OCI-LY7 (cell line): ENCODE measurements at regions not wholly inside any gene's neighbourhood (a gene's known extent, or its start where the extent isn't known, plus 50 kb on each side); places are given as distances from the start of the nearest gene placed in this dataset.

Experiments used
- BruUV-seq: library from RNA; stranded (reverse); fragments of 400-500 nt; replicated peaks from 2 replicates; lab custom pipeline; 2021; lab: Mats Ljungman, UMichigan
- CTCF ChIA-PET: fragments of 300-600 bp; sonication (Branson Sonifier 250); formaldehyde crosslinking; loops from one replicate; lab custom pipeline; 2022; ENCODE audit warnings: antibody characterized with exemption; ENCODE audit not compliant: unreplicated experiment; lab: Charles Lee
- POLR2A ChIA-PET: fragments of 300-600 bp; sonication (Branson Sonifier 250); formaldehyde crosslinking; loops from one replicate; lab custom pipeline; 2022; ENCODE audit warnings: antibody characterized with exemption; lab: Charles Lee
- DNase-seq: peaks from one replicate; pipeline ENCODE4 v3.0.0-alpha.2; 2015; ENCODE audit warnings: low spot score
- H2AFZ ChIP-seq: fragments of 200-600 bp; sonication (generic), shearing (Covaris generic); 2 replicates; pipeline ENCODE4 v1.6.1; 2014; ENCODE audit warnings: mild to moderate bottlenecking, antibody characterized with exemption, low read length, moderate library complexity
- H3K27ac ChIP-seq: fragments of 200-600 bp; sonication (generic); 2 replicates; pipeline ENCODE4 v1.5.1; 2014; ENCODE audit warnings: mixed run types, low read depth, mild to moderate bottlenecking, moderate library complexity, low read length, inconsistent platforms; ENCODE audit not compliant: poor library complexity, severe bottlenecking
- H3K36me3 ChIP-seq: fragments of 200-600 bp; sonication (generic); 2 replicates; pipeline ENCODE4 v1.6.1; 2014; ENCODE audit warnings: mild to moderate bottlenecking, antibody characterized with exemption, low read length, moderate library complexity, mixed read lengths; ENCODE audit not compliant: insufficient read depth
- H3K4me1 ChIP-seq: fragments of 200-600 bp; sonication (generic); 2 replicates; pipeline ENCODE4 v1.5.1; 2014; ENCODE audit warnings: mild to moderate bottlenecking, low read length; ENCODE audit not compliant: insufficient read depth, poor library complexity, severe bottlenecking
- H3K4me2 ChIP-seq: fragments of 200-600 bp; sonication (generic); 2 replicates; pipeline ENCODE4 v1.6.1; 2014; ENCODE audit warnings: mild to moderate bottlenecking, low read length
- H3K4me3 ChIP-seq: fragments of 200-600 bp; sonication (generic); 2 replicates; pipeline ENCODE4 v1.5.1; 2014; ENCODE audit warnings: mild to moderate bottlenecking, low read depth, low read length; ENCODE audit not compliant: poor library complexity, severe bottlenecking
- H3K79me2 ChIP-seq: fragments of 200-600 bp; sonication (generic); 2 replicates; pipeline ENCODE4 v1.6.1; 2016; ENCODE audit warnings: low read depth, mild to moderate bottlenecking, low read length, moderate library complexity, mixed read lengths; ENCODE audit not compliant: insufficient read depth
- H3K9me2 ChIP-seq: fragments of 200-600 bp; sonication (generic); 2 replicates; pipeline ENCODE4 v1.6.1; 2016; ENCODE audit warnings: mild to moderate bottlenecking, low read length, mixed read lengths; ENCODE audit not compliant: insufficient read depth
- H3K9me3 ChIP-seq: fragments of 200-600 bp; sonication (generic); 2 replicates; pipeline ENCODE4 v1.6.1; 2014; ENCODE audit warnings: mild to moderate bottlenecking, mixed run types, low read length, mixed read lengths
- H4K20me1 ChIP-seq: fragments of 200-600 bp; sonication (generic); 2 replicates; pipeline ENCODE4 v1.6.1; 2014; ENCODE audit warnings: mild to moderate bottlenecking, antibody characterized with exemption, low read length, moderate library complexity, mixed read lengths; ENCODE audit not compliant: insufficient read depth
- EZH2phosphoT487 ChIP-seq: fragments of 200-600 bp; sonication (generic); IDR thresholded peaks from 2 replicates; pipeline ENCODE4 v1.6.1; 2018; ENCODE audit warnings: low read depth, borderline replicate concordance, mild to moderate bottlenecking, mixed run types, antibody characterized with exemption, low read length, moderate library complexity, mixed read lengths
- intact Hi-C: fragments of 100-400 bp; cut with micrococcal nuclease; formaldehyde crosslinking; loops from one replicate; pipeline ENCODE4 v1.10.0; 2022; ENCODE audit not compliant: unreplicated experiment
- TF ChIP-seq, protein P1 (sequence below): fragments of 200-600 bp; sonication (generic); conservative IDR thresholded peaks from 2 replicates; pipeline ENCODE4 v1.5.1; 2014; ENCODE audit warnings: mild to moderate bottlenecking, antibody characterized with exemption, low read length, moderate library complexity, mixed read lengths

DNA sequence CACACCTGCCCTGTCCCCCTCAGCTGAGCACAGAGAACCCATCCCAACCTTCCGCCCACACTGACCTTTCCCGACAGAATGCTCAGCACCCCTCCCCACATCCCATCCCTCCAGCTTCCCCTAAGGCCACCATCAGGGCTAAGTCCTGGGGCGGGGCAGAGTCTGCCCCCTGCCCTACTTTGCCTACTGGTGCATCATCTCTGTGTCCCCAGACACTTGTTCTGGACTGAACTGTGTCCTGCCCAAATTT lies 109.8 kb downstream of the CTTN start:
- no peaks in the 10 kb centered on the region for H3K79me2 ChIP-seq
- H3K27ac ChIP-seq = no peak overlapping the region
- CTCF ChIA-PET = no interaction called here
- no peak overlapping the region for H3K4me3 ChIP-seq
- POLR2A ChIA-PET = no interaction called here
- intact Hi-C loops = no loop called here
- no peak for DNase-seq
- peaks cover 9% of the 10 kb centered on the region; the same call in 1 of the 2 replicates for H3K9me3 ChIP-seq
- no peak overlapping the region for H3K4me2 ChIP-seq
- no peak overlapping the region for H2AFZ ChIP-seq
- TF ChIP-seq, protein P1, sequence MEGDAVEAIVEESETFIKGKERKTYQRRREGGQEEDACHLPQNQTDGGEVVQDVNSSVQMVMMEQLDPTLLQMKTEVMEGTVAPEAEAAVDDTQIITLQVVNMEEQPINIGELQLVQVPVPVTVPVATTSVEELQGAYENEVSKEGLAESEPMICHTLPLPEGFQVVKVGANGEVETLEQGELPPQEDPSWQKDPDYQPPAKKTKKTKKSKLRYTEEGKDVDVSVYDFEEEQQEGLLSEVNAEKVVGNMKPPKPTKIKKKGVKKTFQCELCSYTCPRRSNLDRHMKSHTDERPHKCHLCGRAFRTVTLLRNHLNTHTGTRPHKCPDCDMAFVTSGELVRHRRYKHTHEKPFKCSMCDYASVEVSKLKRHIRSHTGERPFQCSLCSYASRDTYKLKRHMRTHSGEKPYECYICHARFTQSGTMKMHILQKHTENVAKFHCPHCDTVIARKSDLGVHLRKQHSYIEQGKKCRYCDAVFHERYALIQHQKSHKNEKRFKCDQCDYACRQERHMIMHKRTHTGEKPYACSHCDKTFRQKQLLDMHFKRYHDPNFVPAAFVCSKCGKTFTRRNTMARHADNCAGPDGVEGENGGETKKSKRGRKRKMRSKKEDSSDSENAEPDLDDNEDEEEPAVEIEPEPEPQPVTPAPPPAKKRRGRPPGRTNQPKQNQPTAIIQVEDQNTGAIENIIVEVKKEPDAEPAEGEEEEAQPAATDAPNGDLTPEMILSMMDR = no peak
- no peak for TF ChIP-seq EZH2phosphoT487
- no peaks in the 10 kb centered on the region for H3K9me2 ChIP-seq
- no peaks in the 10 kb centered on the region for H3K36me3 ChIP-seq
- H4K20me1 ChIP-seq = no peaks in the 10 kb centered on the region
- H3K4me1 ChIP-seq = no peaks in the 10 kb centered on the region
- BruUV-seq = no TSS peak

DNA sequence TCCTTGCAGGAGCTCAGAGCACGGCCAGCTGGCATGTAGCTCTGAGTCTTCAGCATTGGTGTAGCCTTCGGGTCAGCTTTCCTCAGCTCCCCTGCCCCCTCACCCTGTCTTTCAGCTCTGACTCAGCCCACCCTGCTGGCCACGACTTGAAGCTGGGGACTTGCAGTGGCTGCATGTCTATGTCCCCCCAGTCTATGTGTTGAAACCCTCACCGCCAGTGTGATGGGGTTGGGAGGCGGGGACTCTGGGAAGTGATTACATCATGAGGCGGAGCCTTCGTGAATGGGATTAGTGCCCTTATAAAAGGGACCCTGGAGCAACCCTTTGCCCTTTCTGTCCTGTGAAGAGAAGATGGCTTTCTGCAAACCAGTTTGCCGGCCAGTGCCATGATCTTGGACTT lies 111.1 kb downstream of the CTTN start:
- Histone ChIP-seq H3K9me2 (no peaks in the 10 kb centered on the region), H3K9me3 (peaks cover 15% of the 10 kb centered on the region; the same call in 1 of the 2 replicates), H3K4me2 (no peak overlapping the region), H3K36me3 (no peaks in the 10 kb centered on the region), H3K27ac (no peak overlapping the region), H4K20me1 (no peaks in the 10 kb centered on the region), H3K4me1 (no peaks in the 10 kb centered on the region), H3K4me3 (no peak overlapping the region), H2AFZ (no peak overlapping the region), H3K79me2 (no peaks in the 10 kb centered on the region)
- TF ChIP-seq, protein P1 = no peak
- TF ChIP-seq EZH2phosphoT487 = no peak
- CTCF ChIA-PET = no interaction called here
- intact Hi-C loops = no loop called here
- DNase-seq = no peak
- POLR2A ChIA-PET = no interaction called here
- no TSS peak for BruUV-seq

DNA sequence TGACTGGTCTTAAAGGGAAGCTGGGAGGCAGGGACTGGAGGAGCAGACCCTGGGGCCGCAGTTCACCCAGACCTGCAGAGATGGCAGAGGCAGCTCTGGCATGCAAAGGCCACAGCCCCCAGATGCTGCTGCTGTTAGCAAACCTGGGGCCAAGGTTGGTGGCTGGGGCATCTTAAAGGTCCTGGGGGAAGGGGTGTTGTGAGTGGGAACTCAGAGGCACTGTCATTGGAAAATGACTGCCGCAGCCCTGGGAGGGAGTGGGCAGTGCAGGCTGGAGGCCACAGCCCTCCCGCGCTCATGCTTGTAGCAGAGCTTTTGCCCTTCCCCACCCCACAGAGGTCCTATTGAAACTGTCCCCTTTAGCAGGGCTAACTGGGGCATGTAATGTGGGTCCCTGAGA lies 111.8 kb downstream of the CTTN start:
- intact Hi-C loops = no loop called here

More for the DNA sequence above, 111.8 kb downstream of the CTTN start:
- H3K36me3 ChIP-seq = no peaks in the 10 kb centered on the region
- BruUV-seq = no TSS peak
- H3K4me2 ChIP-seq = no peak overlapping the region
- H3K79me2 ChIP-seq = no peaks in the 10 kb centered on the region
- no peak overlapping the region for H2AFZ ChIP-seq
- H3K9me2 ChIP-seq = no peaks in the 10 kb centered on the region
- no peaks in the 10 kb centered on the region for H4K20me1 ChIP-seq
- no peak for DNase-seq
- peaks cover 15% of the 10 kb centered on the region; the same call in 1 of the 2 replicates for H3K9me3 ChIP-seq
- POLR2A ChIA-PET = no interaction called here
- no peaks in the 10 kb centered on the region for H3K4me1 ChIP-seq
- no peak overlapping the region for H3K27ac ChIP-seq
- CTCF ChIA-PET = no interaction called here
- no peak for TF ChIP-seq EZH2phosphoT487
- TF ChIP-seq, protein P1 = no peak
- no peak overlapping the region for H3K4me3 ChIP-seq
